SU-DHL-6 (cell line): ENCODE measurements at regions not wholly inside any gene's neighbourhood (a gene's known extent, or its start where the extent isn't known, plus 50 kb on each side); places are given as distances from the start of the nearest gene placed in this dataset.

Experiments used
- CTCF ChIP-seq: fragments of 200-600 bp; sonication (generic); IDR thresholded peaks from one replicate; pipeline ENCODE4 v1.5.1; 2017; ENCODE audit warnings: antibody characterized with exemption, mild to moderate bottlenecking, low read length, moderate library complexity; ENCODE audit not compliant: insufficient read depth, poor library complexity, severe bottlenecking
- EZH2phosphoT487 ChIP-seq: fragments of 200-600 bp; sonication (generic), shearing (Covaris generic); conservative IDR thresholded peaks from 2 replicates; pipeline ENCODE4 v1.6.1; 2018; ENCODE audit warnings: mild to moderate bottlenecking, antibody characterized with exemption, low read length, moderate library complexity, mixed read lengths

- no peak for TF ChIP-seq CTCF
- no peak for TF ChIP-seq EZH2phosphoT487
Observed at GRCh38 chr15:85929786-85930185, 135.1 kb upstream of the KLHL25 start.
